Astrocyte of the hippocampus (primary cell): ENCODE measurements at regions not wholly inside any gene's neighbourhood (a gene's known extent, or its start where the extent isn't known, plus 50 kb on each side); places are given as distances from the start of the nearest gene placed in this dataset.
"Not testable (repeated sequence)": the region's sequence is repeated elsewhere in the genome, so short reads cannot be mapped to it uniquely, and the experiment has no call there.

Source experiments
- DNase-seq: peaks from one replicate; pipeline ENCODE4 v3.0.0; 2011; ENCODE audit warnings: low read depth, low spot score

GRCh38 chr6:151154418-151154817 is 85.3 kb upstream of the AKAP12 start:
- DNase-seq: peak; percentile 31

- DNase-seq: no peak
Observed at GRCh38 chr6:151155095-151155494, 84.7 kb upstream of the AKAP12 start.

DNA sequence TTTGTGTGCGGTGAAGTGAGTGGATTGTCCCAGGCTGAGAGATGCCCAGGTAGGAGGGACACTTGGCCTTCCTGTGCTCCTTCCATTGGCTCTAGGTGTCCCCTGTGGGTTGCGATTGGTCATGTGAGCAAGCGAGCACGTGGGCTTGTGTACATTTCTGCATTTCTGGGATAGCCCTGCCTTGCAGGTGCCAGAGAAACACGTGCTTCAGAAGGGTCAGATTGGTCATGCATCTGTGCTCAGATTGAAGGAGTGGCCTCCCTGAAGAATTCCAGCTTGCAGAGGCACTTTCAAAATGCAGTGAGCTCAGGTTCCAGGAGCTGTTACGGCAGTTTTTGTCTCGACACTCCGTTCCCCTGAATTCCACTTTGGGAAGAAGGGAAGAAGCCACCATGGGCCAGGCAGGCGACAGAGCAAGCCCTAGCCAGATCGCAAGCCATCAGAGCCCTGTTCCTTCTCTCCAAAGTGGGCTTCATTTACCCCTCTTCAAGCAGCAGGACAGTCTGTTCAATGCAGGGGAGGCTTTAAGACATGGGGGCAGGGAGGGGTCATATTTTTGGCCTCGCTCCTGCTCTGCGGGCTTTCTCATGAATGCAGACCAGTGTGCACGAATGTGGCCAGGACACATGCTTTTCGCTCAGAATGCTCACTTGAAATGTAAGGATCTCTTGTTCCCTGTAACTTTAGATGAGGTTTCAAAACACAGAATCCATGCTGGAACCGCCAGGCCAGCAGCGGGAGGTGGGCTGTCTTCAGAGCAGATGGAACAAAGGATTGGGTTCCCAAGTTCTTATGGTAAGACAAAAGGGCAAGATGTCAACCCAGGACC is 78.6 kb upstream of the AKAP12 start:
- DNase-seq: no peak

DNA sequence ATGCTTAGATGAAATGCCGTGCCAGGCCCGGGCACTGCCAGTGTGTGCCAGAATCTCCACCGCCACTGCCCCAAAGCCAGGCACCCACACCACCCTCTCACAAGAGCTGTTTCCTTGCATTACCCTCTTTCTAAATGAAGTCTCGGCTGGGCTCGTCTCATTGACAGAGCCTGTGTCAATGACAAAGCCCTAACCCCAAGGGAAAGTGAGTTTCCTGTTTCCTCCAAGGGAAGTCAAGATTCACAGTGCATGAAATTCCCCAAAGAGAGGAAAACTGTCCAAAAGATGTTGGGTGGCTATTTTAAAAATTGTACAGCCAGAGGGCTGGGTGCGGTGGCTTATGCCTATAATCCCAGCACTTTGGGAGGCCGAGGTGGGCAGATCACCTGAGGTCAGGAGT is 75.4 kb upstream of the AKAP12 start:
- no peak for DNase-seq

- no peak for DNase-seq
Observed at GRCh38 chr6:151166180-151166579, 73.6 kb upstream of the AKAP12 start.

DNA sequence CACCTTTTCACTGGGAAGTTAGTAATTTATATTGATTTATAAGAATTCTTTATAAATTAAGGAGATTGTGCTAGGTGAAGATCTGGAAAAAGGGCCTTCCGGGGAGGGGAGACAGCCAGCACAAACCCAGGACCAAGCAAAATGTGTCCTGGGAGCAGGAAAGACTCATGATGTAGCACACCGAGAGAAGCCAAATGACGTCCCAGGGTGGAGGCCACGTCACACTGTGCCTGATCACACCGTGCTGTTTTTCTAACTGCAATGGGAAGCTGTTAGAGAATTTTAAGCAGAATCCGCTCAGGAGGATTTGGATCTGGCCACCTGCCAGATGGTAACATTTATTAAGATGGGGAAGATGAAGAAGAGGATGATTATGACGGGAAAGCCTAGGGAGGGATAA is 72.7 kb upstream of the AKAP12 start:
- no peak for DNase-seq

DNA sequence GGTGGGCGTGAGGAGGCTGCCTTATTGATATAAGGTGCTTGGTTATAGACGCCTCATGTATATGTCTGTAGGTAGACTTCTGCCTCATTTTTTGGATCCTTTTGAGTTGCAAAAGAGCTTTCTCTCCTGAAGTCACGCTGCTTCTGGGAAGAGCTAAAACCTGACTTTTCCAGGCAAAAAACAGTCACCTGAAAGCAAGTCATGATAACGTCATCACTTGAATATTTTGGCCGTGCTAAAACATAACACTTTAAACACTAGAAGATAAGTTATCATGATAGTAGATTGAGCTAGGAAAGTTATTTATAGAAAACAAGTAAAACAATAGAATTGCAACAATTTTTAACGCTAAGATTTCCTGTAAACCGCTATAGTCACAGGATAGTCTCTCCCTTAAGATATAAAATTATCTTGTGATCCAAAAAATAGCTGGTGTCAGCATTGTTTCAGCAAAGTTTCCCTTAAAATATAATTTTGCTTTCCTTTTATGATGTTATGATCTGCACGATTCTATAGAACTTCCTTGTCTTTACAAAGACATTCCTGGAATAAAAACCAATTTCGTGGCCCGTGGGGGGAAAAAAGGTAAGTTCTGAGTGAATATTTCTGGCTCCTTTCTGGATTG is 69.0 kb upstream of the AKAP12 start:
- no peak for DNase-seq

DNA sequence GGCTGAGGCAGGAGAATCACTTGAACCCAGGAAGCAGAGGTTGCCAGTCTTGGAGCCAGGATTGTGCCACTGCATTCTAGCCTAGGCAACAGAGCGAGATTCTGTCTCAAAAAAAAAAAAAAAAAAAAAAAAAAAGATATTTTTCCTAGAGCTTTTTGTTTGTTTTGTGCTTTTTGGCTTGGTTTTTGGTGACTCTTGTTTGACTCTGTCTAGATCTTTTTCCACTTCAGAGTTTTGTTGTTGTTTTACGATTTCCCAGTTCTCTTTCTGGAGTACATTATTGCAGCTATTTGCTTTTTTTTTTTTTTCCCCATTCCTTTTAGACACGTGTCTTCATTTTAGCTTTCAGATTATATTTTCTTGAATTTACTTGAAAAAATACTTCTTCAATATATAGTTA is 67.0 kb upstream of the AKAP12 start:
- no peak for DNase-seq

GRCh38 chr6:151175662-151176445 is 63.9 kb upstream of the AKAP12 start:
- DNase-seq: no peak

GRCh38 chr6:151176911-151177770 is 62.6 kb upstream of the AKAP12 start:
- no peak for DNase-seq

- no peak for DNase-seq
Observed at GRCh38 chr6:151178373-151178772, 61.4 kb upstream of the AKAP12 start.

- DNase-seq: peak; percentile 91
Observed at GRCh38 chr6:151179321-151179720, 60.4 kb upstream of the AKAP12 start.

DNA sequence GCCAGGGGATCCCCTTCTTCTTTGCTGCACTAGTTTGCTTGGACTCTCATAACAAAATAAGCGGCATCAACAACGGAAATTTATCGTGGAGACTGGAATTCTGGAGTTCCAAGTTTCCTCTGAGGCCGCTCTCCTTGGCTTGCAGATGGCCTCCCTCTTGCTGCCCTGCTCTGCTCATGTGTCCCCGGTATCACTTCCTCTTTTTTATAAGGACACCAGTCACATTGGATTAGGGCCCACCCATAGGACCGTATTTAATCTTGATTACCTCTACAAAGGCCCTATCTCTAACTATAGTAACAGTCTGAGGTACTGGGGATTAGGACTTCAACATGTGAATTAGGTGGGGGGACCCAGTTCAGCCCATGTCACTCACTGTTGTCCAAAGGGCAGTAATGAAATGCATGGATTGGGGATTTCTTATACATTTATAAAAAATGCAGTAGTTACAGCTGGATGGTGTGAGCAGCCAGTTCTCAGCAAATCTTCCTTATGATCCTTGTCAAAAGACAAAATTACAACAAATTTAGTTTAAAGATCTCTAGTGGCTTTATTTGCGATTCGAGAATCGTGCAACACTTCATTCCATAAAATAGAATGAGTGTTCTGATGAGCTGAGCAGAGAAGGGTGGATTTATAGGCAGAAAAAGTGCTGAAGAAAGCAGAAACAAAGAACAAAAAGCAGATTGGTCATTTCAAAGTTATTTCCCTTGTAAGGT is 59.3 kb upstream of the AKAP12 start:
- DNase-seq: no peak

DNA sequence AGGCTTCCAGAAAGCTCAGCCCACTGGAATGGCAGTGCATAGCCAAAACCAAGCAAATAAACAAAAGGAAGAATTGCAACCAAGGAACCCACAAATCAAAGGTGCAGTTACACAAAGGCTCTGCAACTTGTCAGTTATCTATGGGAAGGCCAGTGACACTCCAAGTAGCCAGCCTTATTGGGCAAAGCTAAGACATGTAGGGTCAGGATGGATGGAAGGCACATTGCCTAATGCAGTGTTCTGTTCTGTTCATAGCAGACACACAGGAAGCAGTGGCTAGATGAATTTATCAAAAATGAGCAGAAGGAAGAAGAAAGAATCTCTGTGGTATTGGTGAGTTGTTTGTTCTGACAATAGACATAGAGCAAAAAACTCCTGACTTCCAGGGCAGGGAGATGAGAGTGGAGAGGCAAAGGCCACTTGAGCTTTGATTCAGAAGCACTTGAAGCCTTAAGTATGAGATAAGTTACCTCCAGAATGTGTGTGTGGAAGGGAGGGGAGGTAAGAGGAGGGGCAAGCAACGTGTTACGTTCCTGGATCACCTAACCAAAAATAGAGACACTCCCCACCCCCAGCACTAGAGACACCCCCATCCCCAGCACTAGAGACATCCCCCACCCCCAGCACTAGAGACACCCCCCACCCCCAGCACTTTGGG is 57.9 kb upstream of the AKAP12 start:
- DNase-seq: peak; percentile 36

GRCh38 chr6:151182958-151183357 is 56.8 kb upstream of the AKAP12 start:
- DNase-seq: not testable (repeated sequence)

GRCh38 chr6:151185148-151185547 is 54.6 kb upstream of the AKAP12 start:
- no peak for DNase-seq

- DNase-seq: no peak
Observed at GRCh38 chr6:151186306-151186705, 53.5 kb upstream of the AKAP12 start.

GRCh38 chr6:151186804-151187330 is 52.9 kb upstream of the AKAP12 start:
- DNase-seq: no peak
